Suprapubic skin (tissue), 4 donors: ENCODE measurements at regions not wholly inside any gene's neighbourhood (a gene's known extent, or its start where the extent isn't known, plus 50 kb on each side); places are given as distances from the start of the nearest gene placed in this dataset.
"Not testable (repeated sequence)": the region's sequence is repeated elsewhere in the genome, so short reads cannot be mapped to it uniquely, and the experiment has no call there.

ENCODE experiments used
- CTCF ChIP-seq, 2 donors: fragments of 200-600 bp in 1 of 2; fragments of 450-650 bp in 1 of 2; sonication (generic) in 1 of 2; IDR thresholded peaks; one replicate each; pipeline ENCODE4 v1.5.1; 2016 to 2019; ENCODE audit warnings: antibody characterized with exemption in 2 of 2, mild to moderate bottlenecking in 1 of 2, moderate library complexity in 1 of 2
- POLR2A ChIP-seq, 2 donors: fragments of 450-650 bp; IDR thresholded peaks; one replicate each; pipeline ENCODE4 v1.6.1; 2017; ENCODE audit warnings: antibody characterized with exemption in 2 of 2, mild to moderate bottlenecking in 2 of 2, moderate library complexity in 2 of 2
- POLR2AphosphoS5 ChIP-seq, 3 donors: sonication (generic); formaldehyde crosslinking; IDR thresholded peaks; one replicate each; pipeline ENCODE4 v1.6.1; 2017; ENCODE audit warnings: antibody characterized with exemption in 3 of 3

- not testable (repeated sequence) for TF ChIP-seq CTCF, POLR2A, POLR2AphosphoS5 (IDR thresholded peaks at IDR 0.05)
Observed at GRCh38 chr11:71705086-71705737, 122.5 kb upstream of the KRTAP5-11 start.
